SK-N-SH (cell line): ENCODE measurements at regions not wholly inside any gene's neighbourhood (a gene's known extent, or its start where the extent isn't known, plus 50 kb on each side); places are given as distances from the start of the nearest gene placed in this dataset.

Source experiments
- CTCF ChIA-PET: fragments of 300-600, 350-600 bp; formaldehyde crosslinking; extraction: SDS; loops from one replicate; lab custom pipeline; 2021; lab: Yijun Ruan, JAX
- POLR2A ChIA-PET: fragments of 350-600 bp; sonication (Branson Sonifier 250); formaldehyde crosslinking; extraction: SDS; loops from one replicate; lab custom pipeline; 2020; ENCODE audit warnings: antibody characterized with exemption, inconsistent platforms; lab: Yijun Ruan, JAX
- DNase-seq: peaks from one replicate; pipeline ENCODE4 v3.0.0; 2012
- H2AFZ ChIP-seq: fragments of 200-600 bp; sonication (generic); 2 replicates; pipeline ENCODE4 v1.8.1; 2016; ENCODE audit warnings: antibody characterized with exemption, mild to moderate bottlenecking, low read depth
- H3F3A ChIP-seq: fragments of 200-600 bp; sonication (generic); replicated peaks from 2 replicates; pipeline ENCODE3; 2016; ENCODE audit warnings: antibody characterized with exemption, mild to moderate bottlenecking; ENCODE audit not compliant: insufficient read depth
- H3K27ac ChIP-seq, 2 experiments: fragments of 200-500 bp in 1 of 2; fragments of 200-600 bp in 1 of 2; sonication (Bioruptor generic) in 1 of 2; sonication (generic), shearing (Covaris generic) in 1 of 2; 2 replicates each; pipeline versions ENCODE4 v1.5.1 to v1.6.1; 2014 to 2016; ENCODE audit warnings: low read depth in 2 of 2, inconsistent platforms in 1 of 2, low read length in 1 of 2, mild to moderate bottlenecking in 1 of 2, mixed read lengths in 1 of 2
- H3K27me3 ChIP-seq: fragments of 200-600 bp; sonication (generic), shearing (Covaris generic); 2 replicates; pipeline ENCODE4 v1.6.1; 2016; ENCODE audit warnings: mixed run types; ENCODE audit not compliant: insufficient read depth
- H3K36me3 ChIP-seq, 2 experiments: fragments of 200-500 bp in 1 of 2; fragments of 200-600 bp in 1 of 2; sonication (Bioruptor generic) in 1 of 2; sonication (generic) in 1 of 2; replicated peaks in 1 of 2; 2 replicates each; pipeline versions ENCODE3 to v1.5.1; 2014 to 2016; ENCODE audit warnings: low read length in 1 of 2, mild to moderate bottlenecking in 1 of 2; ENCODE audit not compliant: insufficient read depth in 2 of 2, control insufficient read depth in 1 of 2
- H3K4me1 ChIP-seq, 2 experiments: fragments of 200-500 bp in 1 of 2; fragments of 200-600 bp in 1 of 2; sonication (Bioruptor generic) in 1 of 2; sonication (generic), shearing (Covaris generic) in 1 of 2; 2 replicates each; pipeline versions ENCODE4 v1.5.1 to v1.6.1; 2014 to 2016; ENCODE audit warnings: low read depth in 1 of 2, low read length in 1 of 2, mixed run types in 1 of 2; ENCODE audit not compliant: insufficient read depth in 2 of 2, control insufficient read depth in 1 of 2
- H3K4me2 ChIP-seq: fragments of 200-600 bp; sonication (generic), shearing (Covaris generic); 2 replicates; pipeline ENCODE4 v1.6.1; 2017; ENCODE audit warnings: mixed run types
- H3K4me3 ChIP-seq, 2 experiments: fragments of 200-500 bp in 1 of 2; fragments of 200-600 bp in 1 of 2; sonication (Bioruptor generic) in 1 of 2; sonication (generic), shearing (Covaris generic) in 1 of 2; 2 replicates each; pipeline versions ENCODE4 v1.5.1 to v1.8.1; 2014 to 2016; ENCODE audit warnings: low read depth in 2 of 2, inconsistent platforms in 1 of 2, low read length in 1 of 2, mild to moderate bottlenecking in 1 of 2, mixed read lengths in 1 of 2, moderate library complexity in 1 of 2
- H3K79me2 ChIP-seq: fragments of 200-600 bp; sonication (generic); 2 replicates; pipeline ENCODE4 v1.8.1; 2017; ENCODE audit warnings: mild to moderate bottlenecking; ENCODE audit not compliant: insufficient read depth
- H3K9ac ChIP-seq: fragments of 200-600 bp; sonication (generic); 2 replicates; pipeline ENCODE4 v1.6.1; 2017; ENCODE audit warnings: mixed run types
- H3K9me2 ChIP-seq: fragments of 200-600 bp; sonication (generic); 2 replicates; pipeline ENCODE4 v1.6.1; 2017; ENCODE audit warnings: mixed run types
- H3K9me3 ChIP-seq: fragments of 200-600 bp; sonication (generic); 2 replicates; pipeline ENCODE4 v1.6.1; 2017; ENCODE audit warnings: mixed run types, mild to moderate bottlenecking, moderate library complexity
- H4K20me1 ChIP-seq: fragments of 200-600 bp; sonication (generic); 2 replicates; pipeline ENCODE4 v1.6.1; 2017; ENCODE audit warnings: mild to moderate bottlenecking, mixed run types; ENCODE audit not compliant: insufficient read depth
- EP300 ChIP-seq, 2 experiments: IDR thresholded peaks; 2 replicates each; pipeline versions ENCODE4 v1.4.0 to v1.6.1; 2012; ENCODE audit warnings: borderline replicate concordance in 1 of 2, low read depth in 1 of 2, low read length in 1 of 2
- FOSL2 ChIP-seq: IDR thresholded peaks from 2 replicates; pipeline ENCODE4 v1.4.0; 2012; ENCODE audit warnings: low read depth, mild to moderate bottlenecking, moderate library complexity, borderline replicate concordance
- FOXM1 ChIP-seq: IDR thresholded peaks from 2 replicates; pipeline ENCODE4 v1.4.0; 2012; ENCODE audit warnings: low read depth, mild to moderate bottlenecking
- GATA2 ChIP-seq: sonication (generic); formaldehyde crosslinking; IDR thresholded peaks from 2 replicates; pipeline ENCODE4 v1.5.0; 2020; ENCODE audit warnings: mild to moderate bottlenecking, missing genetic modification reagents
- JUND ChIP-seq: IDR thresholded peaks from 2 replicates; pipeline ENCODE4 v1.4.0; 2012
- MXI1 ChIP-seq: IDR thresholded peaks from 2 replicates; pipeline ENCODE4 v1.6.1; 2012; ENCODE audit warnings: mild to moderate bottlenecking, low read depth, low read length, improper control_type of control experiment
- NRF1 ChIP-seq: IDR thresholded peaks from 2 replicates; pipeline ENCODE4 v1.6.1; 2012; ENCODE audit warnings: low read depth, mild to moderate bottlenecking, low read length
- RAD21 ChIP-seq: IDR thresholded peaks from 2 replicates; pipeline ENCODE4 v1.6.1; 2012; ENCODE audit warnings: mild to moderate bottlenecking, low read length
- RCOR1 ChIP-seq: fragments of 150-350 bp; IDR thresholded peaks from 2 replicates; pipeline ENCODE4 v1.6.1; 2017; ENCODE audit warnings: antibody characterized with exemption, low read length
- RFX5 ChIP-seq: IDR thresholded peaks from 2 replicates; pipeline ENCODE4 v1.6.1; 2012; ENCODE audit warnings: mild to moderate bottlenecking, improper control_type of control experiment, low read length
- RXRA ChIP-seq: IDR thresholded peaks from 2 replicates; pipeline ENCODE4 v1.4.0; 2012; ENCODE audit warnings: low read depth, mild to moderate bottlenecking, borderline replicate concordance
- SMC3 ChIP-seq: IDR thresholded peaks from 2 replicates; pipeline ENCODE4 v1.6.1; 2012; ENCODE audit warnings: low read depth, low read length, improper control_type of control experiment
- TAF1 ChIP-seq: IDR thresholded peaks from 2 replicates; pipeline ENCODE4 v1.6.1; 2012; ENCODE audit warnings: low read depth, mild to moderate bottlenecking, low read length, moderate library complexity, borderline replicate concordance
- TEAD4 ChIP-seq: IDR thresholded peaks from 2 replicates; pipeline ENCODE4 v1.4.0; 2012; ENCODE audit warnings: mild to moderate bottlenecking, borderline replicate concordance; ENCODE audit not compliant: insufficient read depth
- YY1 ChIP-seq: IDR thresholded peaks from 2 replicates; pipeline ENCODE4 v1.4.0; 2012; ENCODE audit warnings: low read depth, mild to moderate bottlenecking
- WGBS: methylation state at CpG from one replicate; pipeline ENCODE4 v1.1.6; 2017; ENCODE audit warnings: low lambda C conversion rate; 5-methylcytosine and 5-hydroxymethylcytosine counted together
- TF ChIP-seq, protein P1 (sequence below): IDR thresholded peaks from 2 replicates; pipeline ENCODE4 v1.4.0; 2012; ENCODE audit warnings: low read depth
- TF ChIP-seq, protein P2 (sequence below): IDR thresholded peaks from 2 replicates; pipeline ENCODE4; 2012
- TF ChIP-seq, protein P3 (sequence below): fragments of 200-600 bp; sonication (generic); IDR thresholded peaks from 2 replicates; pipeline ENCODE4 v1.6.1; 2017; ENCODE audit warnings: antibody characterized with exemption, mild to moderate bottlenecking, moderate library complexity
- TF ChIP-seq, protein P4 (sequence below): IDR thresholded peaks from 2 replicates; pipeline ENCODE4 v1.6.1; 2012; ENCODE audit warnings: mild to moderate bottlenecking, low read depth, low read length, moderate library complexity
- TF ChIP-seq, protein P5 (sequence below): IDR thresholded peaks from 2 replicates; pipeline ENCODE4 v1.4.0; 2012; ENCODE audit warnings: low read depth, borderline replicate concordance

DNA sequence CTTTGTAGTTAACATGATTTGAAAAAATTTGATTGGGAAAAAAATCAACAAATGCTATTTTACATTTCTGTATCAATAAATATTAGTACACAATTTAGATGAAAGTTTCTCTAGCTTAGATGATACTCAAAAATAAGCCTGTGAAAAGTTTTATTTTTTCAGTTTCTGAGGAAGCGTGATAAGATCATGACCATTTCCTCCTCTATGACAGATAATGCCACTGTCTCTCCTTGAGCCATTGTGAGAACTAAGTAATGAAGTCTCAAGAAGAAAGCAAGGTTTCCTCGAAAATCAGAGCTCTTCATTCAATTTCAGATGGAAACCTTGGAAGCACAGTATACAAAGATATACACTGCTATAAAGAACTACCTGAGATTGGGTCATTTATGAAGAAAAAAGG lies 395.0 kb downstream of the HDGFL1 start:
- no peak overlapping the region for H3K4me2 ChIP-seq
- no peaks in the 10 kb centered on the region for H3K9me3 ChIP-seq
- no peaks in the 10 kb centered on the region for H3F3A ChIP-seq
- ChIA-PET CTCF (no interaction called here), POLR2A (no interaction called here)
- no peak for TF ChIP-seq EP300 (IDR thresholded peaks at IDR 0.05; ENCODE audit: borderline replicate concordance in 1 of 2, low read depth in 1 of 2, low read length in 1 of 2)
- TF ChIP-seq RFX5 = no peak
- TF ChIP-seq, protein P1, sequence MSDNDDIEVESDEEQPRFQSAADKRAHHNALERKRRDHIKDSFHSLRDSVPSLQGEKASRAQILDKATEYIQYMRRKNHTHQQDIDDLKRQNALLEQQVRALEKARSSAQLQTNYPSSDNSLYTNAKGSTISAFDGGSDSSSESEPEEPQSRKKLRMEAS = no peak
- TF ChIP-seq TAF1 = no peak
- no peak for TF ChIP-seq RAD21
- TF ChIP-seq, protein P2, sequence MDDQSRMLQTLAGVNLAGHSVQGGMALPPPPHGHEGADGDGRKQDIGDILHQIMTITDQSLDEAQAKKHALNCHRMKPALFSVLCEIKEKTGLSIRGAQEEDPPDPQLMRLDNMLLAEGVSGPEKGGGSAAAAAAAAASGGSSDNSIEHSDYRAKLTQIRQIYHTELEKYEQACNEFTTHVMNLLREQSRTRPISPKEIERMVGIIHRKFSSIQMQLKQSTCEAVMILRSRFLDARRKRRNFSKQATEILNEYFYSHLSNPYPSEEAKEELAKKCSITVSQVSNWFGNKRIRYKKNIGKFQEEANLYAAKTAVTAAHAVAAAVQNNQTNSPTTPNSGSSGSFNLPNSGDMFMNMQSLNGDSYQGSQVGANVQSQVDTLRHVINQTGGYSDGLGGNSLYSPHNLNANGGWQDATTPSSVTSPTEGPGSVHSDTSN = no peak
- TF ChIP-seq MXI1 = no peak
- TF ChIP-seq FOXM1 = no peak
- TF ChIP-seq FOSL2 = no peak
- TF ChIP-seq, protein P3, sequence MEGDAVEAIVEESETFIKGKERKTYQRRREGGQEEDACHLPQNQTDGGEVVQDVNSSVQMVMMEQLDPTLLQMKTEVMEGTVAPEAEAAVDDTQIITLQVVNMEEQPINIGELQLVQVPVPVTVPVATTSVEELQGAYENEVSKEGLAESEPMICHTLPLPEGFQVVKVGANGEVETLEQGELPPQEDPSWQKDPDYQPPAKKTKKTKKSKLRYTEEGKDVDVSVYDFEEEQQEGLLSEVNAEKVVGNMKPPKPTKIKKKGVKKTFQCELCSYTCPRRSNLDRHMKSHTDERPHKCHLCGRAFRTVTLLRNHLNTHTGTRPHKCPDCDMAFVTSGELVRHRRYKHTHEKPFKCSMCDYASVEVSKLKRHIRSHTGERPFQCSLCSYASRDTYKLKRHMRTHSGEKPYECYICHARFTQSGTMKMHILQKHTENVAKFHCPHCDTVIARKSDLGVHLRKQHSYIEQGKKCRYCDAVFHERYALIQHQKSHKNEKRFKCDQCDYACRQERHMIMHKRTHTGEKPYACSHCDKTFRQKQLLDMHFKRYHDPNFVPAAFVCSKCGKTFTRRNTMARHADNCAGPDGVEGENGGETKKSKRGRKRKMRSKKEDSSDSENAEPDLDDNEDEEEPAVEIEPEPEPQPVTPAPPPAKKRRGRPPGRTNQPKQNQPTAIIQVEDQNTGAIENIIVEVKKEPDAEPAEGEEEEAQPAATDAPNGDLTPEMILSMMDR = no peak
- TF ChIP-seq, protein P4, sequence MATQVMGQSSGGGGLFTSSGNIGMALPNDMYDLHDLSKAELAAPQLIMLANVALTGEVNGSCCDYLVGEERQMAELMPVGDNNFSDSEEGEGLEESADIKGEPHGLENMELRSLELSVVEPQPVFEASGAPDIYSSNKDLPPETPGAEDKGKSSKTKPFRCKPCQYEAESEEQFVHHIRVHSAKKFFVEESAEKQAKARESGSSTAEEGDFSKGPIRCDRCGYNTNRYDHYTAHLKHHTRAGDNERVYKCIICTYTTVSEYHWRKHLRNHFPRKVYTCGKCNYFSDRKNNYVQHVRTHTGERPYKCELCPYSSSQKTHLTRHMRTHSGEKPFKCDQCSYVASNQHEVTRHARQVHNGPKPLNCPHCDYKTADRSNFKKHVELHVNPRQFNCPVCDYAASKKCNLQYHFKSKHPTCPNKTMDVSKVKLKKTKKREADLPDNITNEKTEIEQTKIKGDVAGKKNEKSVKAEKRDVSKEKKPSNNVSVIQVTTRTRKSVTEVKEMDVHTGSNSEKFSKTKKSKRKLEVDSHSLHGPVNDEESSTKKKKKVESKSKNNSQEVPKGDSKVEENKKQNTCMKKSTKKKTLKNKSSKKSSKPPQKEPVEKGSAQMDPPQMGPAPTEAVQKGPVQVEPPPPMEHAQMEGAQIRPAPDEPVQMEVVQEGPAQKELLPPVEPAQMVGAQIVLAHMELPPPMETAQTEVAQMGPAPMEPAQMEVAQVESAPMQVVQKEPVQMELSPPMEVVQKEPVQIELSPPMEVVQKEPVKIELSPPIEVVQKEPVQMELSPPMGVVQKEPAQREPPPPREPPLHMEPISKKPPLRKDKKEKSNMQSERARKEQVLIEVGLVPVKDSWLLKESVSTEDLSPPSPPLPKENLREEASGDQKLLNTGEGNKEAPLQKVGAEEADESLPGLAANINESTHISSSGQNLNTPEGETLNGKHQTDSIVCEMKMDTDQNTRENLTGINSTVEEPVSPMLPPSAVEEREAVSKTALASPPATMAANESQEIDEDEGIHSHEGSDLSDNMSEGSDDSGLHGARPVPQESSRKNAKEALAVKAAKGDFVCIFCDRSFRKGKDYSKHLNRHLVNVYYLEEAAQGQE = no peak
- no peak for TF ChIP-seq YY1
- TF ChIP-seq GATA2 = no peak
- TF ChIP-seq SMC3 = no peak
- no peak for TF ChIP-seq RXRA
- TF ChIP-seq, protein P5, sequence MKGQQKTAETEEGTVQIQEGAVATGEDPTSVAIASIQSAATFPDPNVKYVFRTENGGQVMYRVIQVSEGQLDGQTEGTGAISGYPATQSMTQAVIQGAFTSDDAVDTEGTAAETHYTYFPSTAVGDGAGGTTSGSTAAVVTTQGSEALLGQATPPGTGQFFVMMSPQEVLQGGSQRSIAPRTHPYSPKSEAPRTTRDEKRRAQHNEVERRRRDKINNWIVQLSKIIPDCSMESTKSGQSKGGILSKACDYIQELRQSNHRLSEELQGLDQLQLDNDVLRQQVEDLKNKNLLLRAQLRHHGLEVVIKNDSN = no peak
- no peak for TF ChIP-seq NRF1
- no peak for TF ChIP-seq RCOR1
- TF ChIP-seq JUND = no peak
- TF ChIP-seq TEAD4 = no peak
- H4K20me1 ChIP-seq = no peaks in the 10 kb centered on the region
- H3K9ac ChIP-seq = no peak overlapping the region
- H3K27ac ChIP-seq = no peak overlapping the region
- H3K4me3 ChIP-seq = no peak overlapping the region
- no peaks in the 10 kb centered on the region for H3K36me3 ChIP-seq
- H3K27me3 ChIP-seq = no peaks in the 10 kb centered on the region
- WGBS = 77% methylated on average over 2 of the region's 2 CpGs
- no peaks in the 10 kb centered on the region for H3K79me2 ChIP-seq
- no peak overlapping the region for H2AFZ ChIP-seq
- no peak for DNase-seq
- no peaks in the 10 kb centered on the region for H3K9me2 ChIP-seq
- peaks cover 0 to 8% of the 10 kb centered on the region in 2 experiments; a peak in 2 of 4 replicates for H3K4me1 ChIP-seq
